Calu3 (cell line): ENCODE measurements at regions not wholly inside any gene's neighbourhood (a gene's known extent, or its start where the extent isn't known, plus 50 kb on each side); places are given as distances from the start of the nearest gene placed in this dataset. TPM values are rescaled to one million over a fixed set of nuclear protein-coding genes. Genes with fewer than 3 reads are reported as not detected.

ENCODE experiments used
- BruUV-seq: library from RNA; stranded (reverse); fragments of 400-500 nt; replicated peaks from 2 replicates; lab custom pipeline; 2021; lab: Mats Ljungman, UMichigan
- CTCF ChIA-PET: fragments of 300-600 bp; sonication (Branson Sonifier 250); formaldehyde crosslinking; loops from one replicate; lab custom pipeline; 2022; ENCODE audit warnings: antibody characterized with exemption; lab: Charles Lee
- DNase-seq: peaks from one replicate; pipeline ENCODE4 v3.0.0; 2022
- H3K27ac Mint-ChIP-seq: one replicate; pipeline ENCODE4 v1.8.0; 2022; ENCODE audit warnings: mixed read lengths; ENCODE audit not compliant: unreplicated experiment
- H3K27me3 Mint-ChIP-seq: one replicate; pipeline ENCODE4 v1.8.0; 2022; ENCODE audit warnings: mixed read lengths; ENCODE audit not compliant: unreplicated experiment
- H3K36me3 Mint-ChIP-seq: one replicate; pipeline ENCODE4 v1.8.0; 2022; ENCODE audit warnings: mild to moderate bottlenecking, moderate library complexity, mixed read lengths; ENCODE audit not compliant: insufficient read depth, unreplicated experiment
- H3K4me1 Mint-ChIP-seq: one replicate; pipeline ENCODE4 v1.8.0; 2022; ENCODE audit warnings: mild to moderate bottlenecking, low read depth, mixed read lengths; ENCODE audit not compliant: unreplicated experiment
- H3K4me3 Mint-ChIP-seq: one replicate; pipeline ENCODE4 v1.8.0; 2022; ENCODE audit warnings: mild to moderate bottlenecking, low read depth, moderate library complexity, mixed read lengths; ENCODE audit not compliant: unreplicated experiment
- H3K9me3 Mint-ChIP-seq: one replicate; pipeline ENCODE4 v1.8.0; 2022; ENCODE audit warnings: low read depth, mixed read lengths; ENCODE audit not compliant: unreplicated experiment
- CTCF ChIP-seq: fragments of 200-600 bp; IDR thresholded peaks from one replicate; pipeline ENCODE4 v1.8.0; 2022; ENCODE audit warnings: antibody characterized with exemption; ENCODE audit not compliant: unreplicated experiment
- intact Hi-C: fragments of 100-400 bp; cut with micrococcal nuclease; formaldehyde crosslinking; loops from one replicate; pipeline ENCODE4 v1.10.0; 2022; ENCODE audit not compliant: unreplicated experiment
- microRNA-seq: library from miRNA; unstranded; fragments of <30 nt; microRNA quantifications from one replicate; pipeline ENCODE4 v1.2.0, GENCODE V29; 2022

- H3K27ac Mint-ChIP-seq = no peak overlapping the region
- no peaks in the 10 kb centered on the region for H3K4me1 Mint-ChIP-seq
- H3K36me3 Mint-ChIP-seq = no peaks in the 10 kb centered on the region
- TF ChIP-seq CTCF = no peak
- peaks cover 8% of the 10 kb centered on the region for H3K9me3 Mint-ChIP-seq
- BruUV-seq = no TSS peak
- CTCF ChIA-PET = no interaction called here
- H3K27me3 Mint-ChIP-seq = no peaks in the 10 kb centered on the region
- DNase-seq = no peak
- H3K4me3 Mint-ChIP-seq = no peak overlapping the region
- intact Hi-C loops = no loop called here
Observed at GRCh38 chr4:29459926-29460325, 1260.2 kb upstream of the PCDH7 start.

- Mint-ChIP-seq H3K4me1 (no peaks in the 10 kb centered on the region), H3K27me3 (no peaks in the 10 kb centered on the region), H3K36me3 (no peaks in the 10 kb centered on the region), H3K9me3 (peaks cover 16% of the 10 kb centered on the region), H3K4me3 (no peak overlapping the region), H3K27ac (no peak overlapping the region)
- DNase-seq = no peak
- BruUV-seq = no TSS peak
- CTCF ChIA-PET = no interaction called here
- no peak for TF ChIP-seq CTCF
- intact Hi-C loops = no loop called here
Observed at GRCh38 chr4:29467044-29467717, 1253.0 kb upstream of the PCDH7 start.

Small RNAs in the stretch of these regions (microRNA-seq; reads per million reads assigned to microRNA genes)
- not detected for gene MIR4275
